Neural cell (in vitro differentiated cells): ENCODE measurements at regions not wholly inside any gene's neighbourhood (a gene's known extent, or its start where the extent isn't known, plus 50 kb on each side); places are given as distances from the start of the nearest gene placed in this dataset.
"Not testable (repeated sequence)": the region's sequence is repeated elsewhere in the genome, so short reads cannot be mapped to it uniquely, and the experiment has no call there.

Source experiments
- H2AFZ ChIP-seq: fragments of 200-600, 300-800 bp; sonication (generic), shearing (Covaris generic); 2 replicates; pipeline ENCODE4 v1.6.0; 2014; ENCODE audit warnings: low read depth, mild to moderate bottlenecking, antibody characterized with exemption, low read length, moderate library complexity
- H3F3A ChIP-seq: fragments of 200-600 bp; shearing (Covaris generic); 2 replicates; pipeline ENCODE4 v1.6.1; 2016; ENCODE audit warnings: mild to moderate bottlenecking, moderate library complexity, mixed read lengths, antibody characterized with exemption, low read length; ENCODE audit not compliant: insufficient read depth, poor library complexity, severe bottlenecking
- H3K27ac ChIP-seq: fragments of 200-600, 300-800 bp; sonication (generic), shearing (Covaris generic); 2 replicates; pipeline ENCODE4 v1.5.1; 2014; ENCODE audit warnings: mild to moderate bottlenecking, low read length, moderate library complexity
- H3K27me3 ChIP-seq: fragments of 300-800, 200-600 bp; sonication (generic), shearing (Covaris generic); 2 replicates; pipeline ENCODE4 v1.6.0; 2014; ENCODE audit warnings: mild to moderate bottlenecking, low read depth, low read length, moderate library complexity; ENCODE audit not compliant: insufficient read depth
- H3K36me3 ChIP-seq: fragments of 300-800, 200-600 bp; sonication (generic), shearing (Covaris generic); 2 replicates; pipeline ENCODE4 v1.5.1; 2014; ENCODE audit warnings: mild to moderate bottlenecking, antibody characterized with exemption, low read length, moderate library complexity; ENCODE audit not compliant: insufficient read depth
- H3K4me2 ChIP-seq: fragments of 300-800, 200-600 bp; sonication (generic), shearing (Covaris generic); 2 replicates; pipeline ENCODE4 v1.6.0; 2014; ENCODE audit warnings: mild to moderate bottlenecking, low read length
- H3K4me3 ChIP-seq: fragments of 300-800, 200-600 bp; sonication (generic), shearing (Covaris generic); 2 replicates; pipeline ENCODE4 v1.5.1; 2014; ENCODE audit warnings: mild to moderate bottlenecking, low read length, moderate library complexity
- H3K79me2 ChIP-seq: fragments of 200-600 bp; shearing (Covaris generic); replicated peaks from 2 replicates; pipeline ENCODE4 v1.6.0; 2014; ENCODE audit warnings: mild to moderate bottlenecking, low read length, moderate library complexity; ENCODE audit not compliant: insufficient read depth
- H3K9ac ChIP-seq: fragments of 300-800, 200-600 bp; sonication (generic), shearing (Covaris generic); 2 replicates; pipeline ENCODE4 v1.6.1; 2016; ENCODE audit warnings: mild to moderate bottlenecking, low read length, mixed read lengths
- H3K9me2 ChIP-seq: fragments of 200-600 bp; shearing (Covaris generic); 2 replicates; pipeline ENCODE4 v1.6.1; 2016; ENCODE audit warnings: mild to moderate bottlenecking, low read length, mixed read lengths; ENCODE audit not compliant: insufficient read depth
- H3K9me3 ChIP-seq: fragments of 200-600, 300-800 bp; sonication (generic), shearing (Covaris generic); 2 replicates; pipeline ENCODE4 v1.6.1; 2016; ENCODE audit warnings: mild to moderate bottlenecking, mixed run types, low read length, moderate library complexity, mixed read lengths
- H4K20me1 ChIP-seq: fragments of 200-600 bp; shearing (Covaris generic); 2 replicates; pipeline ENCODE4 v1.6.1; 2016; ENCODE audit warnings: mild to moderate bottlenecking, mixed run types; ENCODE audit not compliant: insufficient read depth
- CTCF ChIP-seq: fragments of 450-650 bp; IDR thresholded peaks from 2 replicates; pipeline ENCODE4 v1.5.1; 2014; ENCODE audit warnings: antibody characterized with exemption, mild to moderate bottlenecking, moderate library complexity; ENCODE audit not compliant: poor library complexity, severe bottlenecking
- EP300 ChIP-seq: fragments of 450-650 bp; conservative IDR thresholded peaks from 2 replicates; pipeline ENCODE4 v1.6.1; 2014; ENCODE audit warnings: antibody characterized with exemption, mild to moderate bottlenecking, moderate library complexity; ENCODE audit not compliant: poor library complexity, severe bottlenecking
- EZH2 ChIP-seq: fragments of 200-600, 300-800 bp; shearing (Covaris generic), sonication (generic); IDR thresholded peaks from 2 replicates; pipeline ENCODE4 v1.6.1; 2014; ENCODE audit warnings: antibody characterized with exemption, low read length, borderline replicate concordance, mild to moderate bottlenecking; ENCODE audit not compliant: insufficient read depth, poor library complexity, severe bottlenecking
- MXI1 ChIP-seq: fragments of 450-650 bp; conservative IDR thresholded peaks from 2 replicates; pipeline ENCODE4 v1.6.1; 2014; ENCODE audit warnings: antibody characterized with exemption, mild to moderate bottlenecking; ENCODE audit not compliant: poor library complexity, severe bottlenecking
- POLR2AphosphoS5 ChIP-seq: IDR thresholded peaks from 2 replicates; pipeline ENCODE4 v1.6.1; 2012
- RAD21 ChIP-seq: fragments of 450-650 bp; conservative IDR thresholded peaks from 2 replicates; pipeline ENCODE4 v1.6.1; 2014; ENCODE audit warnings: antibody characterized with exemption, mild to moderate bottlenecking, moderate library complexity
- SMC3 ChIP-seq: fragments of 450-650 bp; conservative IDR thresholded peaks from 2 replicates; pipeline ENCODE4 v1.6.1; 2014; ENCODE audit warnings: antibody characterized with exemption, mild to moderate bottlenecking, moderate library complexity; ENCODE audit not compliant: poor library complexity
- TAF1 ChIP-seq: IDR thresholded peaks from 2 replicates; pipeline ENCODE4 v1.6.1; 2012; ENCODE audit warnings: low read depth
- TF ChIP-seq, protein P1 (sequence below): IDR thresholded peaks from 2 replicates; pipeline ENCODE4 v1.6.1; 2012; ENCODE audit warnings: borderline replicate concordance

DNA sequence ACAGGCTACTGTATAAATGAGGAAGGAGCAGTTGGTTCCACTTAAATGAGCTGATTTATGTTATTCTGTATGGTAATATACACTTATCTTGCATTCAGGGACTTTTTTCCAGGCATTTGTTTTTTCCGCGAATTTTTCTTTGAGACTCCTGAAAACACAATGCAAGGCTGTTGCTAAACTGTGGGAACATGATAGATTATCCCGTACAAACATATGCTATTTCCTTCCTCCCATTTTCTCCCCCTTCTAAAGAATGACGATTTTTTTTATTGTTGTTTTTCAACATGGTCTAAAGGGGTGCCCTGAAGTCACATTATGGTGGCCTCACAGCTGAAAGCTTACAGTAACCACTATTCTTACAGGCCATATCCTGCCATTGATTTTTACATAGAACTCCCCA, 523.9 kb upstream of the NRP1 start:
- TF ChIP-seq CTCF (no peak), TAF1 (no peak), EP300 (no peak), SMC3 (no peak), MXI1 (no peak), POLR2AphosphoS5 (no peak), RAD21 (no peak), EZH2 (no peak)
- TF ChIP-seq, protein P1, sequence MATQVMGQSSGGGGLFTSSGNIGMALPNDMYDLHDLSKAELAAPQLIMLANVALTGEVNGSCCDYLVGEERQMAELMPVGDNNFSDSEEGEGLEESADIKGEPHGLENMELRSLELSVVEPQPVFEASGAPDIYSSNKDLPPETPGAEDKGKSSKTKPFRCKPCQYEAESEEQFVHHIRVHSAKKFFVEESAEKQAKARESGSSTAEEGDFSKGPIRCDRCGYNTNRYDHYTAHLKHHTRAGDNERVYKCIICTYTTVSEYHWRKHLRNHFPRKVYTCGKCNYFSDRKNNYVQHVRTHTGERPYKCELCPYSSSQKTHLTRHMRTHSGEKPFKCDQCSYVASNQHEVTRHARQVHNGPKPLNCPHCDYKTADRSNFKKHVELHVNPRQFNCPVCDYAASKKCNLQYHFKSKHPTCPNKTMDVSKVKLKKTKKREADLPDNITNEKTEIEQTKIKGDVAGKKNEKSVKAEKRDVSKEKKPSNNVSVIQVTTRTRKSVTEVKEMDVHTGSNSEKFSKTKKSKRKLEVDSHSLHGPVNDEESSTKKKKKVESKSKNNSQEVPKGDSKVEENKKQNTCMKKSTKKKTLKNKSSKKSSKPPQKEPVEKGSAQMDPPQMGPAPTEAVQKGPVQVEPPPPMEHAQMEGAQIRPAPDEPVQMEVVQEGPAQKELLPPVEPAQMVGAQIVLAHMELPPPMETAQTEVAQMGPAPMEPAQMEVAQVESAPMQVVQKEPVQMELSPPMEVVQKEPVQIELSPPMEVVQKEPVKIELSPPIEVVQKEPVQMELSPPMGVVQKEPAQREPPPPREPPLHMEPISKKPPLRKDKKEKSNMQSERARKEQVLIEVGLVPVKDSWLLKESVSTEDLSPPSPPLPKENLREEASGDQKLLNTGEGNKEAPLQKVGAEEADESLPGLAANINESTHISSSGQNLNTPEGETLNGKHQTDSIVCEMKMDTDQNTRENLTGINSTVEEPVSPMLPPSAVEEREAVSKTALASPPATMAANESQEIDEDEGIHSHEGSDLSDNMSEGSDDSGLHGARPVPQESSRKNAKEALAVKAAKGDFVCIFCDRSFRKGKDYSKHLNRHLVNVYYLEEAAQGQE: no peak
- H3K4me2 ChIP-seq: no peak overlapping the region
- H3K79me2 ChIP-seq: no peaks in the 10 kb centered on the region

DNA sequence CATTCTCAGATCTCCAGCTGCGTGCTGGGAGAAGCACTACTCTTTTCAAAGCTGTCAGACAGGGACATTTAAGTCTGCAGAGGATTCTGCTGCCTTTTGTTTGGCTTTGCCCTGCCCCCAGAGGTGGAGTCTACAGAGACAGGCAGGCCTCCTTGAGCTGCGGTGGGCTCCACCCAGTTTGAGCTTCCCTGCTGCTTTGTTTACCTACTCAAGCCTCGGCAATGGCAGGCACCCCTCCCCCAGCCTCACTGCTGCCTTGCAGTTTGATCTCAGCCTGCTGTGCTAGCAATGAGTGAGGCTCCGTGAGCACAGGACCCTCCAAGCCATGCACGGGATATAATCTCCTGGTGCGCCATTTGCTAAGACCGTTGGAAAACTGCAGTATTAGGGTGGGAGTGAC, 518.8 kb upstream of the NRP1 start:
- not testable (repeated sequence) for H3K27me3 ChIP-seq, H3K27ac ChIP-seq, H2AFZ ChIP-seq, H4K20me1 ChIP-seq, H3F3A ChIP-seq, H3K4me3 ChIP-seq, H3K4me2 ChIP-seq, H3K9me3 ChIP-seq, H3K9ac ChIP-seq, H3K9me2 ChIP-seq, H3K36me3 ChIP-seq, H3K79me2 ChIP-seq

More for the DNA sequence above, 523.9 kb upstream of the NRP1 start:
- Histone ChIP-seq H3K9ac (no peak overlapping the region), H2AFZ (no peak overlapping the region), H4K20me1 (no peaks in the 10 kb centered on the region), H3K9me2 (no peaks in the 10 kb centered on the region), H3F3A (no peaks in the 10 kb centered on the region), H3K27ac (no peak overlapping the region), H3K9me3 (no peaks in the 10 kb centered on the region), H3K27me3 (no peaks in the 10 kb centered on the region), H3K4me3 (no peak overlapping the region), H3K36me3 (no peaks in the 10 kb centered on the region)

- Histone ChIP-seq H3K9me2 (no peaks in the 10 kb centered on the region), H3K4me3 (no peak overlapping the region), H3F3A (no peaks in the 10 kb centered on the region), H3K36me3 (no peaks in the 10 kb centered on the region), H3K4me2 (no peak overlapping the region), H3K27ac (no peak overlapping the region), H3K9me3 (no peaks in the 10 kb centered on the region), H4K20me1 (no peaks in the 10 kb centered on the region), H2AFZ (no peak overlapping the region), H3K9ac (no peak overlapping the region), H3K79me2 (no peaks in the 10 kb centered on the region), H3K27me3 (no peaks in the 10 kb centered on the region)
- no peak for TF ChIP-seq RAD21
- TF ChIP-seq CTCF: no peak
- no peak for TF ChIP-seq POLR2AphosphoS5
- no peak for TF ChIP-seq MXI1
- no peak for TF ChIP-seq EP300
- TF ChIP-seq TAF1: no peak
- TF ChIP-seq, protein P1: no peak
Measured at GRCh38 chr10:33843379-33843778, 508.9 kb upstream of the NRP1 start.
